ENCODE measurements at regions not wholly inside any gene's neighbourhood (a gene's known extent, or its start where the extent isn't known, plus 50 kb on each side); places are given as distances from the start of the nearest gene placed in this dataset.
"Not testable (repeated sequence)": the region's sequence is repeated elsewhere in the genome, so short reads cannot be mapped to it uniquely, and the experiment has no call there.

GRCh38 chr19:37303591-37304171 is 67.2 kb upstream of the ZNF527 start:
- no peak for DNase-seq

- DNase-seq = no peak
Observed at GRCh38 chr19:37304190-37304883, 66.6 kb upstream of the ZNF527 start.

GRCh38 chr19:37304884-37305255 is 66.0 kb upstream of the ZNF527 start:
- DNase-seq = no peak

GRCh38 chr19:37306383-37306963 is 64.4 kb upstream of the ZNF527 start:
- no peak for DNase-seq

GRCh38 chr19:37309834-37310575 is 60.9 kb upstream of the ZNF527 start:
- no peak for DNase-seq

GRCh38 chr19:37312531-37313334 is 58.2 kb upstream of the ZNF527 start:
- DNase-seq = peak; percentile 24

- DNase-seq = no peak
Observed at GRCh38 chr19:37313335-37313627, 57.6 kb upstream of the ZNF527 start.

- DNase-seq = peak; percentile 97
Observed at GRCh38 chr19:37317403-37318209, 53.3 kb upstream of the ZNF527 start.

- DNase-seq = not testable (repeated sequence)
Observed at GRCh38 chr19:37320988-37321387, 49.9 kb upstream of the ZNF527 start.
